ENCODE measurements at regions not wholly inside any gene's neighbourhood (a gene's known extent, or its start where the extent isn't known, plus 50 kb on each side); places are given as distances from the start of the nearest gene placed in this dataset. TPM values are rescaled to one million over a fixed set of nuclear protein-coding genes. Genes with fewer than 3 reads are reported as not detected.

GRCh38 chr5:59956130-59956783 is 62.7 kb upstream of the PDE4D start:
- no peak overlapping the region for H3K4me3 ChIP-seq
- no peak for DNase-seq (ENCODE audit: extremely low spot score in 2 of 2)
- H3K27me3 ChIP-seq, result no peaks in the 10 kb centered on the region
- TF ChIP-seq POLR2A (IDR thresholded peaks at IDR 0.05) (no peak), CTCF (IDR thresholded peaks at IDR 0.05) (no peak), POLR2AphosphoS5 (IDR thresholded peaks at IDR 0.05; ENCODE audit: insufficient read depth in 1 of 2, low read depth in 1 of 2) (no peak)
- H3K27ac ChIP-seq, result no peak overlapping the region
- no peaks in the 10 kb centered on the region for H3K4me1 ChIP-seq
- no peaks in the 10 kb centered on the region for H3K9me3 ChIP-seq
- intact Hi-C loops (cut with DNase I), result no loop called here
- H3K36me3 ChIP-seq, result no peaks in the 10 kb centered on the region

DNA sequence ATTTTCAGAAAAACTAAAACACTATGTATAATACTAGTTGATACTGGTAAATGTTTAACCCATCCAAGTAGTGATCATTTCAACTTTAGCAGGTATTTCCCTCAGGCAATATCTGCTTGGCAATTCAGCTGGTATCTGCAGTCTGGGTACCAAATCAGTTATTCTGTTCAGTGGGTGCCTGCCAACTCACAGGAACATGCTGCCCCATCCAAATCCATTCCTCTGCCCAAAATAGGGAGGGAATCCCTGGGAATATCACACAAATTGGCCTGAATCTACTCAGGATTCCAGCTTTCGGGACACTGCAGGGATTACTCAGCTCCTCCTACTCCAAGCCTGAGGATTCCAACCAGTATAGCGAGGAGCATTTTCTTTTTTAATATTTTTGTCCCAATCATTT is 61.7 kb upstream of the PDE4D start:
- intact Hi-C loops (cut with DNase I), result no loop called here
- Histone ChIP-seq H3K4me3 (no peak overlapping the region), H3K9me3 (no peaks in the 10 kb centered on the region), H3K27ac (no peak overlapping the region), H3K4me1 (no peaks in the 10 kb centered on the region), H3K27me3 (no peaks in the 10 kb centered on the region), H3K36me3 (no peaks in the 10 kb centered on the region)
- no peak for DNase-seq (ENCODE audit: extremely low spot score in 2 of 2)
- TF ChIP-seq POLR2A (IDR thresholded peaks at IDR 0.05) (no peak), CTCF (IDR thresholded peaks at IDR 0.05) (no peak), POLR2AphosphoS5 (IDR thresholded peaks at IDR 0.05; ENCODE audit: insufficient read depth in 1 of 2, low read depth in 1 of 2) (no peak)

GRCh38 chr5:59943452-59944113 is 50.1 kb upstream of the PDE4D start:
- TF ChIP-seq POLR2AphosphoS5 (IDR thresholded peaks at IDR 0.05; ENCODE audit: insufficient read depth in 1 of 2, low read depth in 1 of 2) (no peak), POLR2A (IDR thresholded peaks at IDR 0.05) (no peak), CTCF (IDR thresholded peaks at IDR 0.05) (no peak)
- intact Hi-C loops (cut with DNase I), result no loop called here

More at GRCh38 chr5:59943452-59944113, 50.1 kb upstream of the PDE4D start:
- Histone ChIP-seq H3K9me3 (no peaks in the 10 kb centered on the region), H3K36me3 (no peaks in the 10 kb centered on the region), H3K27ac (no peak overlapping the region), H3K4me3 (no peak overlapping the region), H3K4me1 (no peaks in the 10 kb centered on the region), H3K27me3 (no peaks in the 10 kb centered on the region)
- no peak for DNase-seq (ENCODE audit: extremely low spot score in 2 of 2)

Small RNA genes lying in the stretch of these regions (small RNA-seq; reads per million reads assigned to genes)
- gene RNU6-806P, result not detected
